GM23338 (cell line): ENCODE measurements at regions not wholly inside any gene's neighbourhood (a gene's known extent, or its start where the extent isn't known, plus 50 kb on each side); places are given as distances from the start of the nearest gene placed in this dataset.

ENCODE experiments used
- ATAC-seq: fragments of 200-7000 bp; cut with Tn5 transposase; 3 replicates; pipeline ENCODE4 v1.9.1; 2020
- DNase-seq: peaks from one replicate; pipeline ENCODE4 v3.0.0-alpha.2; 2015; ENCODE audit warnings: low spot score
- H2AFZ ChIP-seq: fragments of 200-600 bp; sonication (generic); 2 replicates; pipeline ENCODE4 v1.8.0; 2016; ENCODE audit warnings: antibody characterized with exemption, mild to moderate bottlenecking, moderate library complexity
- H3F3A ChIP-seq: fragments of 200-600 bp; sonication (generic); replicated peaks from 2 replicates; pipeline ENCODE4 v1.8.0; 2017; ENCODE audit warnings: antibody characterized with exemption, mixed run types, low read depth
- H3K27ac ChIP-seq: fragments of 200-600 bp; sonication (generic); 2 replicates; pipeline ENCODE4 v1.6.1; 2016; ENCODE audit warnings: low read depth
- H3K27me3 ChIP-seq: fragments of 200-600 bp; sonication (generic); 2 replicates; pipeline ENCODE4 v1.8.0; 2016; ENCODE audit warnings: mild to moderate bottlenecking, mixed run types, moderate library complexity; ENCODE audit not compliant: insufficient read depth
- H3K36me3 ChIP-seq: fragments of 200-600 bp; sonication (generic); 2 replicates; pipeline ENCODE4 v1.8.0; 2016; ENCODE audit warnings: mild to moderate bottlenecking; ENCODE audit not compliant: insufficient read depth
- H3K4me1 ChIP-seq: fragments of 200-600 bp; sonication (generic); 2 replicates; pipeline ENCODE4 v1.8.0; 2016; ENCODE audit warnings: mild to moderate bottlenecking, moderate library complexity; ENCODE audit not compliant: insufficient read depth
- H3K4me2 ChIP-seq: fragments of 200-600 bp; sonication (generic); 2 replicates; pipeline ENCODE4 v1.7.1; 2017; ENCODE audit warnings: mixed run types
- H3K4me3 ChIP-seq: fragments of 200-600 bp; sonication (generic); 2 replicates; pipeline ENCODE4 v1.6.1; 2016; ENCODE audit warnings: mixed run types
- H3K79me2 ChIP-seq: fragments of 200-600 bp; sonication (generic); replicated peaks from 2 replicates; pipeline ENCODE4 v1.8.0; 2017; ENCODE audit warnings: mild to moderate bottlenecking; ENCODE audit not compliant: insufficient read depth
- H3K9me2 ChIP-seq: fragments of 200-600 bp; sonication (generic); 2 replicates; pipeline ENCODE4 v1.8.0; 2017; ENCODE audit not compliant: insufficient read depth
- H4K20me1 ChIP-seq: fragments of 200-600 bp; sonication (generic); replicated peaks from 2 replicates; pipeline ENCODE4 v1.8.0; 2017; ENCODE audit warnings: mild to moderate bottlenecking; ENCODE audit not compliant: insufficient read depth
- H3K27ac Mint-ChIP-seq: 2 replicates; pipeline ENCODE4 v1.8.0; 2020; ENCODE audit warnings: inconsistent platforms, mild to moderate bottlenecking, moderate library complexity, mixed read lengths
- H3K27me3 Mint-ChIP-seq: 3 replicates; pipeline ENCODE4 v1.8.0; 2022; ENCODE audit warnings: low read depth, mild to moderate bottlenecking, moderate library complexity, mixed read lengths, inconsistent platforms; ENCODE audit not compliant: insufficient read depth, poor library complexity
- H3K36me3 Mint-ChIP-seq: 3 replicates; pipeline ENCODE4 v1.8.0; 2021; ENCODE audit warnings: low read depth, mild to moderate bottlenecking, inconsistent platforms, moderate library complexity, mixed read lengths
- H3K4me1 Mint-ChIP-seq: 3 replicates; pipeline ENCODE4 v1.8.0; 2020; ENCODE audit warnings: mild to moderate bottlenecking, inconsistent platforms, mixed read lengths
- H3K4me3 Mint-ChIP-seq: 3 replicates; pipeline ENCODE4 v1.8.0; 2021; ENCODE audit warnings: moderate library complexity, mild to moderate bottlenecking, inconsistent platforms, mixed read lengths
- H3K9me3 Mint-ChIP-seq: 3 replicates; pipeline ENCODE4 v1.8.0; 2020; ENCODE audit warnings: moderate library complexity, mild to moderate bottlenecking, inconsistent platforms, mixed read lengths
- CREB1 ChIP-seq: fragments of 250-450 bp; sonication (Bioruptor Pico); IDR thresholded peaks from 2 replicates; pipeline ENCODE4 v1.5.0; 2020; ENCODE audit warnings: low read depth, mild to moderate bottlenecking, moderate library complexity
- JUNB ChIP-seq: IDR thresholded peaks from one replicate; pipeline ENCODE4 v1.6.1; 2016; ENCODE audit warnings: antibody characterized with exemption; ENCODE audit not compliant: unreplicated experiment
- NANOG ChIP-seq: IDR thresholded peaks from 2 replicates; pipeline ENCODE4 v1.6.1; 2016; ENCODE audit warnings: antibody characterized with exemption, borderline replicate concordance
- POLR2AphosphoS5 ChIP-seq: IDR thresholded peaks from 2 replicates; pipeline ENCODE4 v1.6.1; 2016; ENCODE audit warnings: antibody characterized with exemption, low read depth
- STAT1 ChIP-seq: IDR thresholded peaks from one replicate; pipeline ENCODE4 v1.6.1; 2016; ENCODE audit warnings: antibody characterized with exemption; ENCODE audit not compliant: unreplicated experiment
- ZNF114 ChIP-seq: fragments of 250-450 bp; sonication (Bioruptor Pico); IDR thresholded peaks from 2 replicates; pipeline ENCODE4 v1.5.0; 2020; ENCODE audit warnings: mild to moderate bottlenecking, moderate library complexity
- TF ChIP-seq, protein P1 (sequence below), 2 experiments: fragments of 200-600 bp in 1 of 2; sonication (generic) in 1 of 2; conservative IDR thresholded peaks; 2 replicates each; pipeline versions ENCODE4 v1.5.1 to v1.6.1; 2016 to 2017; ENCODE audit warnings: antibody characterized with exemption in 2 of 2, low read depth in 2 of 2, mild to moderate bottlenecking in 2 of 2, moderate library complexity in 1 of 2

DNA sequence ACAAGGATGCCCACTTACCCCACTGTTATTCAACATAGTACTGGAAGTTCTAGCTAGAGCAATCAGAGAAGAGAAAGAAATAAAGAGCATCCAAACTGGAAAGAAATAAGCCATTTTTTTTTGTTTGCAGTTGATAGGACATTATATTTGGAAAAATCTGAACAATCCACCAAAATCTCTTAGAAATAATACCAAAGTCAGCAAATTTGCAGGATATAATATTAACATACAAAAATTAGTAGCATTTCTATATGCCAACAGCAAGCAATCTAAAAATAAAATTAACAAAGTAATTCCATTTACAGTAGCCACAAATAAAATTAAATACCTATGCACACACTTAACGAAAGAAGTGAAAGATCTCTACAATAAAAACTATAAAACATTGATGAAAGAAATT, 599.3 kb downstream of the CDH9 start:
- Mint-ChIP-seq H3K27ac (no peak overlapping the region), H3K27me3 (peaks cover 5% of the 10 kb centered on the region), H3K4me1 (no peaks in the 10 kb centered on the region), H3K9me3 (no peaks in the 10 kb centered on the region), H3K36me3 (no peaks in the 10 kb centered on the region), H3K4me3 (no peak overlapping the region)
- Histone ChIP-seq H3K4me1 (no peaks in the 10 kb centered on the region), H3K36me3 (no peaks in the 10 kb centered on the region), H2AFZ (no peak overlapping the region), H3K27me3 (no peaks in the 10 kb centered on the region), H3K4me3 (no peak overlapping the region), H3K79me2 (no peaks in the 10 kb centered on the region), H3F3A (no peaks in the 10 kb centered on the region), H3K4me2 (no peak overlapping the region), H3K27ac (no peak overlapping the region), H4K20me1 (no peaks in the 10 kb centered on the region), H3K9me2 (no peaks in the 10 kb centered on the region)
- ATAC-seq (no peak), DNase-seq (no peak)
- TF ChIP-seq POLR2AphosphoS5 (no peak), STAT1 (no peak)

GRCh38 chr5:26434688-26435087, 603.7 kb downstream of the CDH9 start:
- peaks cover 8% of the 10 kb centered on the region for H3K27me3 Mint-ChIP-seq
- Histone ChIP-seq H3K4me1 (no peaks in the 10 kb centered on the region), H3K36me3 (no peaks in the 10 kb centered on the region), H3K27me3 (no peaks in the 10 kb centered on the region), H3K27ac (no peak overlapping the region), H4K20me1 (no peaks in the 10 kb centered on the region), H2AFZ (no peak overlapping the region), H3K9me2 (peaks cover 9% of the 10 kb centered on the region; the same call in 1 of the 2 replicates), H3F3A (no peaks in the 10 kb centered on the region), H3K79me2 (no peaks in the 10 kb centered on the region), H3K4me2 (no peak overlapping the region), H3K4me3 (no peak overlapping the region)
- DNase-seq: no peak
- no peak overlapping the region for H3K4me3 Mint-ChIP-seq
- H3K36me3 Mint-ChIP-seq: no peaks in the 10 kb centered on the region
- H3K27ac Mint-ChIP-seq: no peak overlapping the region
- H3K4me1 Mint-ChIP-seq: no peaks in the 10 kb centered on the region
- no peak for ATAC-seq
- no peaks in the 10 kb centered on the region for H3K9me3 Mint-ChIP-seq
- TF ChIP-seq, protein P1, sequence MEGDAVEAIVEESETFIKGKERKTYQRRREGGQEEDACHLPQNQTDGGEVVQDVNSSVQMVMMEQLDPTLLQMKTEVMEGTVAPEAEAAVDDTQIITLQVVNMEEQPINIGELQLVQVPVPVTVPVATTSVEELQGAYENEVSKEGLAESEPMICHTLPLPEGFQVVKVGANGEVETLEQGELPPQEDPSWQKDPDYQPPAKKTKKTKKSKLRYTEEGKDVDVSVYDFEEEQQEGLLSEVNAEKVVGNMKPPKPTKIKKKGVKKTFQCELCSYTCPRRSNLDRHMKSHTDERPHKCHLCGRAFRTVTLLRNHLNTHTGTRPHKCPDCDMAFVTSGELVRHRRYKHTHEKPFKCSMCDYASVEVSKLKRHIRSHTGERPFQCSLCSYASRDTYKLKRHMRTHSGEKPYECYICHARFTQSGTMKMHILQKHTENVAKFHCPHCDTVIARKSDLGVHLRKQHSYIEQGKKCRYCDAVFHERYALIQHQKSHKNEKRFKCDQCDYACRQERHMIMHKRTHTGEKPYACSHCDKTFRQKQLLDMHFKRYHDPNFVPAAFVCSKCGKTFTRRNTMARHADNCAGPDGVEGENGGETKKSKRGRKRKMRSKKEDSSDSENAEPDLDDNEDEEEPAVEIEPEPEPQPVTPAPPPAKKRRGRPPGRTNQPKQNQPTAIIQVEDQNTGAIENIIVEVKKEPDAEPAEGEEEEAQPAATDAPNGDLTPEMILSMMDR (conservative IDR thresholded peaks at IDR 0.05; ENCODE audit: low read depth in 2 of 2): peak in 1 of 2 experiments; percentile 7; a peak in 1 of 4 replicates
- TF ChIP-seq POLR2AphosphoS5: no peak

DNA sequence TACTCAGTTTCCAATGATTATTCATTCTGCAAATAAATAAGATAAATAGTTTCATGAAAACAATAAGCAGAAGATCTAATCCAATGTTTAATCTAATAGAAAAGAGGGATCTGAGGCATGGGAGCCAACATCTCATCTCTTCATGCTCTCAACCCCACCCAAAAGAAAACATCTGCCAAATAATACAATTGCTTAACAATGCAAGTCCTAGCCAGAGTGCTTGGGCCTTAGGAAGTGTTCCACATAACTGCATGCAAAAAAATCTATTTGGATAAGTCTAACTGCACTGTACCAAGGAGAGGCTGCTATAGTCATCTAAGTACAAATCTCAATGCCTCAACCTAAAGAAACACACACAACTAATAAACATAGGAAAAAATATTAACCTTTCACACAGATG, 606.0 kb downstream of the CDH9 start:
- Histone ChIP-seq H3K79me2 (no peaks in the 10 kb centered on the region), H3F3A (no peaks in the 10 kb centered on the region), H4K20me1 (no peaks in the 10 kb centered on the region), H3K9me2 (peaks cover 9% of the 10 kb centered on the region; the same call in 1 of the 2 replicates), H3K27ac (no peak overlapping the region), H3K4me1 (no peaks in the 10 kb centered on the region), H3K36me3 (no peaks in the 10 kb centered on the region), H3K4me3 (no peak overlapping the region), H2AFZ (peak overlapping the region; percentile 74; the same call in 1 of the 2 replicates), H3K4me2 (no peak overlapping the region), H3K27me3 (no peaks in the 10 kb centered on the region)
- TF ChIP-seq NANOG (no peak), ZNF114 (CRISPR knock-in tag) (no peak), JUNB (no peak), CREB1 (no peak)
- TF ChIP-seq, protein P1 (conservative IDR thresholded peaks at IDR 0.05; ENCODE audit: low read depth in 2 of 2): no peak
- DNase-seq (no peak), ATAC-seq (no peak)
- Mint-ChIP-seq H3K4me1 (no peaks in the 10 kb centered on the region), H3K27me3 (peaks cover 8% of the 10 kb centered on the region), H3K4me3 (no peak overlapping the region), H3K27ac (no peak overlapping the region), H3K9me3 (no peaks in the 10 kb centered on the region), H3K36me3 (no peaks in the 10 kb centered on the region)
